22Rv1 (cell line): ENCODE measurements at regions not wholly inside any gene's neighbourhood (a gene's known extent, or its start where the extent isn't known, plus 50 kb on each side); places are given as distances from the start of the nearest gene placed in this dataset.

Experiments used
- ZFX ChIP-seq: fragments of 450-650 bp; IDR thresholded peaks from 2 replicates; pipeline ENCODE4 v1.6.1; 2017; ENCODE audit warnings: antibody characterized with exemption, borderline replicate concordance
- TF ChIP-seq, protein P1 (sequence below): fragments of 450-650 bp; IDR thresholded peaks from 2 replicates; pipeline ENCODE4 v1.5.1; 2017; ENCODE audit warnings: mild to moderate bottlenecking

DNA sequence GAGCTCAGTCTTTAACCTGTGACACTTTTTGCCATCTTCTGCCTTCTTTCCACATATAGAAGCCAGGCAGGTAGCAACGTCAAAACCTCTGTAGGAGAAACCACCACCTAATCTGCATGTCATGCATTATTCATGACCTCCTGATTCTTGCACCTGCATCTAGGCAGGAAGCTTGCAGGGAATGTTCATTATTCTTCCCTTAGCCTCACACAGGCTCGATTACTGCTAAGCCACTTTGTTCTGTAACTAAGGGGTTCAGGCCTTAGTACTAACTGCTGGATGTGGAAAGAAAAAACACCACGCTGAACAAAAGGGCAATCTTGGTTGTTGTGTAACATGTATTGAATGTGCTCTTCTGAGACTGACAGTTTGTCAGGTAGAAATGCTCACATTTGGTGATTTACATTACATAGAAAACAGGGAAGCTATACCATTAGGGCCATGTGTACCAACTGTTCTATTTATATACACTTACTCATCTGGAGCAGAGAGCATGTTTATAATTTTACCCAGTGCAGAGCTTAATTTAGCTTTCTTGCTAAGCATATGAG, 366.9 kb downstream of the KLF12 start:
- TF ChIP-seq, protein P1, sequence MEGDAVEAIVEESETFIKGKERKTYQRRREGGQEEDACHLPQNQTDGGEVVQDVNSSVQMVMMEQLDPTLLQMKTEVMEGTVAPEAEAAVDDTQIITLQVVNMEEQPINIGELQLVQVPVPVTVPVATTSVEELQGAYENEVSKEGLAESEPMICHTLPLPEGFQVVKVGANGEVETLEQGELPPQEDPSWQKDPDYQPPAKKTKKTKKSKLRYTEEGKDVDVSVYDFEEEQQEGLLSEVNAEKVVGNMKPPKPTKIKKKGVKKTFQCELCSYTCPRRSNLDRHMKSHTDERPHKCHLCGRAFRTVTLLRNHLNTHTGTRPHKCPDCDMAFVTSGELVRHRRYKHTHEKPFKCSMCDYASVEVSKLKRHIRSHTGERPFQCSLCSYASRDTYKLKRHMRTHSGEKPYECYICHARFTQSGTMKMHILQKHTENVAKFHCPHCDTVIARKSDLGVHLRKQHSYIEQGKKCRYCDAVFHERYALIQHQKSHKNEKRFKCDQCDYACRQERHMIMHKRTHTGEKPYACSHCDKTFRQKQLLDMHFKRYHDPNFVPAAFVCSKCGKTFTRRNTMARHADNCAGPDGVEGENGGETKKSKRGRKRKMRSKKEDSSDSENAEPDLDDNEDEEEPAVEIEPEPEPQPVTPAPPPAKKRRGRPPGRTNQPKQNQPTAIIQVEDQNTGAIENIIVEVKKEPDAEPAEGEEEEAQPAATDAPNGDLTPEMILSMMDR: no peak
- TF ChIP-seq ZFX: no peak
